OCI-LY7 (cell line): ENCODE measurements at regions not wholly inside any gene's neighbourhood (a gene's known extent, or its start where the extent isn't known, plus 50 kb on each side); places are given as distances from the start of the nearest gene placed in this dataset.

Experiments used
- BruUV-seq: library from RNA; stranded (reverse); fragments of 400-500 nt; replicated peaks from 2 replicates; lab custom pipeline; 2021; lab: Mats Ljungman, UMichigan
- CTCF ChIA-PET: fragments of 300-600 bp; sonication (Branson Sonifier 250); formaldehyde crosslinking; loops from one replicate; lab custom pipeline; 2022; ENCODE audit warnings: antibody characterized with exemption; ENCODE audit not compliant: unreplicated experiment; lab: Charles Lee
- POLR2A ChIA-PET: fragments of 300-600 bp; sonication (Branson Sonifier 250); formaldehyde crosslinking; loops from one replicate; lab custom pipeline; 2022; ENCODE audit warnings: antibody characterized with exemption; lab: Charles Lee
- DNase-seq: peaks from one replicate; pipeline ENCODE4 v3.0.0-alpha.2; 2015; ENCODE audit warnings: low spot score
- H2AFZ ChIP-seq: fragments of 200-600 bp; sonication (generic), shearing (Covaris generic); 2 replicates; pipeline ENCODE4 v1.6.1; 2014; ENCODE audit warnings: mild to moderate bottlenecking, antibody characterized with exemption, low read length, moderate library complexity
- H3K27ac ChIP-seq: fragments of 200-600 bp; sonication (generic); 2 replicates; pipeline ENCODE4 v1.5.1; 2014; ENCODE audit warnings: mixed run types, low read depth, mild to moderate bottlenecking, moderate library complexity, low read length, inconsistent platforms; ENCODE audit not compliant: poor library complexity, severe bottlenecking
- H3K36me3 ChIP-seq: fragments of 200-600 bp; sonication (generic); 2 replicates; pipeline ENCODE4 v1.6.1; 2014; ENCODE audit warnings: mild to moderate bottlenecking, antibody characterized with exemption, low read length, moderate library complexity, mixed read lengths; ENCODE audit not compliant: insufficient read depth
- H3K4me1 ChIP-seq: fragments of 200-600 bp; sonication (generic); 2 replicates; pipeline ENCODE4 v1.5.1; 2014; ENCODE audit warnings: mild to moderate bottlenecking, low read length; ENCODE audit not compliant: insufficient read depth, poor library complexity, severe bottlenecking
- H3K4me2 ChIP-seq: fragments of 200-600 bp; sonication (generic); 2 replicates; pipeline ENCODE4 v1.6.1; 2014; ENCODE audit warnings: mild to moderate bottlenecking, low read length
- H3K4me3 ChIP-seq: fragments of 200-600 bp; sonication (generic); 2 replicates; pipeline ENCODE4 v1.5.1; 2014; ENCODE audit warnings: mild to moderate bottlenecking, low read depth, low read length; ENCODE audit not compliant: poor library complexity, severe bottlenecking
- H3K79me2 ChIP-seq: fragments of 200-600 bp; sonication (generic); 2 replicates; pipeline ENCODE4 v1.6.1; 2016; ENCODE audit warnings: low read depth, mild to moderate bottlenecking, low read length, moderate library complexity, mixed read lengths; ENCODE audit not compliant: insufficient read depth
- H3K9me2 ChIP-seq: fragments of 200-600 bp; sonication (generic); 2 replicates; pipeline ENCODE4 v1.6.1; 2016; ENCODE audit warnings: mild to moderate bottlenecking, low read length, mixed read lengths; ENCODE audit not compliant: insufficient read depth
- H3K9me3 ChIP-seq: fragments of 200-600 bp; sonication (generic); 2 replicates; pipeline ENCODE4 v1.6.1; 2014; ENCODE audit warnings: mild to moderate bottlenecking, mixed run types, low read length, mixed read lengths
- H4K20me1 ChIP-seq: fragments of 200-600 bp; sonication (generic); 2 replicates; pipeline ENCODE4 v1.6.1; 2014; ENCODE audit warnings: mild to moderate bottlenecking, antibody characterized with exemption, low read length, moderate library complexity, mixed read lengths; ENCODE audit not compliant: insufficient read depth
- CTCF ChIP-seq: fragments of 200-600 bp; sonication (generic); conservative IDR thresholded peaks from 2 replicates; pipeline ENCODE4 v1.5.1; 2014; ENCODE audit warnings: mild to moderate bottlenecking, antibody characterized with exemption, low read length, moderate library complexity, mixed read lengths
- EZH2phosphoT487 ChIP-seq: fragments of 200-600 bp; sonication (generic); IDR thresholded peaks from 2 replicates; pipeline ENCODE4 v1.6.1; 2018; ENCODE audit warnings: low read depth, borderline replicate concordance, mild to moderate bottlenecking, mixed run types, antibody characterized with exemption, low read length, moderate library complexity, mixed read lengths
- intact Hi-C: fragments of 100-400 bp; cut with micrococcal nuclease; formaldehyde crosslinking; loops from one replicate; pipeline ENCODE4 v1.10.0; 2022; ENCODE audit not compliant: unreplicated experiment

DNA sequence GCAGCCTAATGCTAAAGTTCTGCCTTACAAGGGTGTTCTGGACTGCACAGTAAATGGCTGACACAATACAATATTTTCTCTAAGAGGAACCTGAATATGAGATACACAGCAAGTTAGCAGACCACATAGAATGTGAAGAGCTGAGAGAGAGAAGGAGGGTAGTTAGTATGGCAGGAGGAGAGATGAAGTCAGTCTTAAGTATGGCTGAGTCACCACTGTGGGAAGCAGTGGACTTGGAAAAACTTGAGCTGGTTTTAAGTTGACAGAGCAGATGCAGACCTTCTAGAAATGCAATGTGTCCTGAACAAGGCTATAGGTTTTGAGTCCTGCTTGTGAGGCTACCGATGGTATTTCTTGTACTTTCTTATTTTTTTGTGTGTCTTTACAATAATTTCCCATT lies 172.5 kb downstream of the SH2D1A start:
- Histone ChIP-seq H2AFZ (no peak overlapping the region), H3K27ac (no peak overlapping the region), H3K9me3 (no peaks in the 10 kb centered on the region), H3K79me2 (no peaks in the 10 kb centered on the region), H4K20me1 (no peaks in the 10 kb centered on the region), H3K9me2 (no peaks in the 10 kb centered on the region), H3K4me1 (no peaks in the 10 kb centered on the region), H3K36me3 (no peaks in the 10 kb centered on the region), H3K4me2 (no peak overlapping the region), H3K4me3 (no peak overlapping the region)
- POLR2A ChIA-PET, result interaction anchor here (0.9 kb wide), 1 partner anchor 119 kb away, joined by 3 read pairs; no protein-coding TSS in a partner anchor
- intact Hi-C loops, result no loop called here
- DNase-seq, result no peak
- TF ChIP-seq EZH2phosphoT487, result no peak
- no peak for TF ChIP-seq CTCF
- no TSS peak for BruUV-seq
- CTCF ChIA-PET, result no interaction called here

- no TSS peak for BruUV-seq
- H2AFZ ChIP-seq, result no peak overlapping the region
- CTCF ChIA-PET, result no interaction called here
Measured at GRCh38 chrX:124524852-124525251, 178.5 kb downstream of the SH2D1A start.

GRCh38 chrX:124529786-124530185 lies 183.4 kb downstream of the SH2D1A start:
- H3K4me1 ChIP-seq, result no peaks in the 10 kb centered on the region
- no peak overlapping the region for H2AFZ ChIP-seq
- BruUV-seq, result no TSS peak
- no peak overlapping the region for H3K4me2 ChIP-seq
- no peaks in the 10 kb centered on the region for H4K20me1 ChIP-seq
- POLR2A ChIA-PET, result no interaction called here
- H3K9me3 ChIP-seq, result no peaks in the 10 kb centered on the region
- H3K36me3 ChIP-seq, result no peaks in the 10 kb centered on the region
- no peaks in the 10 kb centered on the region for H3K79me2 ChIP-seq
- no peak for DNase-seq
- no peak overlapping the region for H3K4me3 ChIP-seq
- no peak overlapping the region for H3K27ac ChIP-seq
- intact Hi-C loops, result no loop called here
- CTCF ChIA-PET, result no interaction called here
- no peaks in the 10 kb centered on the region for H3K9me2 ChIP-seq
- TF ChIP-seq CTCF, result no peak
- TF ChIP-seq EZH2phosphoT487, result no peak

More at GRCh38 chrX:124524852-124525251, 178.5 kb downstream of the SH2D1A start:
- Histone ChIP-seq H3K36me3 (no peaks in the 10 kb centered on the region), H3K4me3 (no peak overlapping the region), H3K9me2 (no peaks in the 10 kb centered on the region), H3K4me2 (no peak overlapping the region), H3K9me3 (no peaks in the 10 kb centered on the region), H3K79me2 (no peaks in the 10 kb centered on the region), H3K4me1 (no peaks in the 10 kb centered on the region), H4K20me1 (no peaks in the 10 kb centered on the region), H3K27ac (no peak overlapping the region)
- POLR2A ChIA-PET, result no interaction called here
- no peak for DNase-seq
- intact Hi-C loops, result no loop called here
- no peak for TF ChIP-seq CTCF
- TF ChIP-seq EZH2phosphoT487, result no peak
